A549 (cell line): ENCODE measurements at regions not wholly inside any gene's neighbourhood (a gene's known extent, or its start where the extent isn't known, plus 50 kb on each side); places are given as distances from the start of the nearest gene placed in this dataset.

Experiments
- ATAC-seq, 2 experiments: fragments of 200-7000 bp in 1 of 2; fragments of >200 bp in 1 of 2; cut with Nextera tagmentation in 1 of 2; cut with Tn5 transposase in 1 of 2; 3 replicates each; pipeline versions ENCODE4 v1.8.0 to v1.9.1; 2018 to 2020; ENCODE audit warnings: mild to moderate bottlenecking in 1 of 2, moderate library complexity in 1 of 2
- CTCF ChIA-PET: fragments of 300-600 bp; sonication (Branson Sonifier 250); formaldehyde crosslinking; extraction: SDS; loops from one replicate; lab custom pipeline; 2021; ENCODE audit warnings: antibody characterized with exemption, inconsistent platforms; lab: Yijun Ruan, JAX
- POLR2A ChIA-PET: fragments of 350-600 bp; formaldehyde crosslinking; extraction: SDS; loops from one replicate; lab custom pipeline; 2021; ENCODE audit warnings: antibody characterized with exemption, inconsistent platforms; lab: Yijun Ruan, JAX
- DNase-seq, 2 experiments: peaks; one replicate each; pipeline versions ENCODE4 v3.0.0 to v3.0.0-alpha.2; 2011 to 2016; ENCODE audit warnings: low read depth in 1 of 2, low spot score in 1 of 2
- FAIRE-seq: peaks from 2 replicates; lab custom pipeline; 2011; peaks lifted over from hg19 to GRCh38; lab: Jason Lieb, UNC
- H3K27ac ChIP-seq, 2 experiments: fragments of >200 bp; sonication (Bioruptor Twin); formaldehyde crosslinking; 3 replicates each; pipeline ENCODE4 v1.5.1; 2016 to 2017
- H3K4me1 ChIP-seq: fragments of >200 bp; sonication (Bioruptor Twin); formaldehyde crosslinking; 3 replicates; pipeline ENCODE4 v1.6.1; 2016
- H3K4me2 ChIP-seq: fragments of >200 bp; sonication (Bioruptor Twin); formaldehyde crosslinking; 3 replicates; pipeline ENCODE4 v1.6.1; 2016
- H3K4me3 ChIP-seq: fragments of >200 bp; sonication (Bioruptor Twin); formaldehyde crosslinking; 3 replicates; pipeline ENCODE4 v1.5.1; 2016
- H3K9me3 ChIP-seq: fragments of >200 bp; sonication (Bioruptor Twin); formaldehyde crosslinking; 3 replicates; pipeline ENCODE4 v1.6.1; 2016
- BHLHE40 ChIP-seq: IDR thresholded peaks from 2 replicates; pipeline ENCODE4 v1.6.1; 2012; ENCODE audit warnings: low read depth, low read length, inconsistent platforms
- CBX2 ChIP-seq: fragments of 200-600 bp; sonication (generic); IDR thresholded peaks from 2 replicates; pipeline ENCODE4 v1.6.1; 2016; ENCODE audit warnings: low read depth, mild to moderate bottlenecking, borderline replicate concordance
- CHD4 ChIP-seq: fragments of 200-600 bp; sonication (generic); IDR thresholded peaks from 2 replicates; pipeline ENCODE4 v1.6.1; 2016; ENCODE audit warnings: antibody characterized with exemption, mild to moderate bottlenecking, borderline replicate concordance
- CTCF ChIP-seq: fragments of >200 bp; sonication (Bioruptor Twin); formaldehyde crosslinking; IDR thresholded peaks from 3 replicates; pipeline ENCODE4 v1.5.1; 2016
- EHMT2 ChIP-seq: fragments of 200-600 bp; sonication (generic); IDR thresholded peaks from 2 replicates; pipeline ENCODE4 v1.6.1; 2016; ENCODE audit warnings: antibody characterized with exemption, low read depth, mild to moderate bottlenecking, moderate library complexity
- FOSL2 ChIP-seq, 2 experiments: fragments of 450-650 bp in 1 of 2; fragments of >200 bp in 1 of 2; sonication (Bioruptor Twin) in 1 of 2; formaldehyde crosslinking; IDR thresholded peaks; 2 replicates each; pipeline versions ENCODE4 v1.5.0 to v1.6.1; 2016 to 2020; ENCODE audit warnings: mild to moderate bottlenecking in 1 of 2, moderate library complexity in 1 of 2
- GATA3 ChIP-seq: IDR thresholded peaks from 2 replicates; pipeline ENCODE4 v1.6.1; 2012; ENCODE audit warnings: borderline replicate concordance
- HOXB13 ChIP-seq: fragments of 250-450 bp; sonication (Bioruptor Pico); IDR thresholded peaks from 2 replicates; pipeline ENCODE4 v1.5.0; 2020; ENCODE audit warnings: low read depth, mild to moderate bottlenecking, moderate library complexity
- HOXB5 ChIP-seq: fragments of 250-450 bp; sonication (Bioruptor Pico); IDR thresholded peaks from 2 replicates; pipeline ENCODE4 v1.5.0; 2020; ENCODE audit warnings: mild to moderate bottlenecking, moderate library complexity
- JUNB ChIP-seq: fragments of >200 bp; sonication (Bioruptor Twin); formaldehyde crosslinking; IDR thresholded peaks from 2 replicates; pipeline ENCODE4 v1.6.1; 2016
- KDM5A ChIP-seq: fragments of 200-600 bp; sonication (generic); IDR thresholded peaks from 2 replicates; pipeline ENCODE4 v1.6.1; 2016; ENCODE audit warnings: antibody characterized with exemption, mild to moderate bottlenecking
- MAFK ChIP-seq: fragments of 450-650 bp; IDR thresholded peaks from 2 replicates; pipeline ENCODE4 v1.6.1; 2014; ENCODE audit not compliant: partially characterized antibody
- MYC ChIP-seq: IDR thresholded peaks from 2 replicates; pipeline ENCODE4 v1.6.1; 2012; ENCODE audit warnings: mild to moderate bottlenecking, inconsistent platforms, low read length, improper control_type of control experiment, borderline replicate concordance
- NPAS2 ChIP-seq: fragments of 250-450 bp; sonication (Bioruptor Pico); IDR thresholded peaks from 2 replicates; pipeline ENCODE4 v1.8.0; 2022; ENCODE audit warnings: mild to moderate bottlenecking, moderate library complexity, borderline replicate concordance
- PHF8 ChIP-seq: fragments of 200-600 bp; sonication (generic); IDR thresholded peaks from 2 replicates; pipeline ENCODE4 v1.6.1; 2016; ENCODE audit warnings: low read depth, mild to moderate bottlenecking, antibody characterized with exemption, moderate library complexity, borderline replicate concordance
- POLR2AphosphoS2 ChIP-seq: conservative IDR thresholded peaks from 2 replicates; pipeline ENCODE4 v1.6.1; 2012; ENCODE audit warnings: low read length, improper control_type of control experiment, inconsistent platforms
- RAD21 ChIP-seq, 2 experiments: fragments of >200 bp in 1 of 2; sonication (Bioruptor Twin) in 1 of 2; formaldehyde crosslinking in 1 of 2; IDR thresholded peaks in 1 of 2; conservative IDR thresholded peaks in 1 of 2; 2 replicates in 1 of 2; 3 replicates in 1 of 2; pipeline ENCODE4 v1.6.1; 2012 to 2018; ENCODE audit warnings: inconsistent platforms in 1 of 2
- RFX5 ChIP-seq: fragments of 450-650 bp; IDR thresholded peaks from 2 replicates; pipeline ENCODE4 v1.7.1; 2014; ENCODE audit warnings: antibody characterized with exemption, mild to moderate bottlenecking, moderate library complexity
- ZC3H11A ChIP-seq: fragments of 450-650 bp; IDR thresholded peaks from 2 replicates; pipeline ENCODE4 v1.6.1; 2014; ENCODE audit warnings: antibody characterized with exemption, mild to moderate bottlenecking
- ZFP36 ChIP-seq: fragments of 450-650 bp; IDR thresholded peaks from 2 replicates; pipeline ENCODE4 v1.6.1; 2014; ENCODE audit warnings: borderline replicate concordance; ENCODE audit not compliant: partially characterized antibody
- WGBS: methylation state at CpG from one replicate; pipeline ENCODE4 v1.1.6; 2017; ENCODE audit errors: missing lambda C conversion rate; 5-methylcytosine and 5-hydroxymethylcytosine counted together
- TF ChIP-seq, protein P1 (sequence below): fragments of >200 bp; sonication (Bioruptor Twin); formaldehyde crosslinking; IDR thresholded peaks from 3 replicates; pipeline ENCODE4 v1.6.1; 2016

DNA sequence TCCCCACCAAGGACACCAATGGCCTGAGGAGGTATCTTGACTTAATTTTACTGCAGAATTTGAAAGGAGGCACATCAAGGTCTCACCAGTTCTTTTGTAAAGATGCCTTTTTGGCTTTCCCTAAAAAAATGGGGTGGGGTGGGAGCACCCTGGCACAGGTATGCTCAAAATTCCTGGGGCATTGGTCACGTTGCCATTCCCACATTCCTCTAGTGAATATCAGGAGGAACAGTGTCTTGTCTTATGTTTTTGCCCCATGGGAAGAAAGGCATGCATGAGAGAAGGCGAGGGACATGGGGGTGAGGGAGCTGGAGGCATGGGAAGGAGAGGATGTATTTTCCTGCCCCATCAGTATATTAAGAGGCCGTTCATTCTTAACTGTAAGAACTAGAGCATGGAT, 275.3 kb downstream of the CMPK2 start:
- no peak for FAIRE-seq
- Histone ChIP-seq H3K9me3 (no peaks in the 10 kb centered on the region; the same call in 2 of the 3 replicates), H3K4me3 (no peak overlapping the region), H3K27ac (no peak overlapping the region), H3K4me2 (no peak overlapping the region), H3K4me1 (no peaks in the 10 kb centered on the region)
- WGBS: 1% methylated on average over 3 of the region's 3 CpGs
- no peak for ATAC-seq
- TF ChIP-seq MAFK: no peak
- TF ChIP-seq NPAS2 (CRISPR knock-in tag): no peak
- TF ChIP-seq CHD4: no peak
- TF ChIP-seq ZFP36: no peak
- TF ChIP-seq PHF8: no peak
- no peak for TF ChIP-seq MYC
- no peak for TF ChIP-seq POLR2AphosphoS2
- no peak for TF ChIP-seq CTCF
- TF ChIP-seq GATA3: no peak
- no peak for TF ChIP-seq ZC3H11A
- no peak for TF ChIP-seq HOXB5 (CRISPR knock-in tag)
- TF ChIP-seq RFX5: no peak
- TF ChIP-seq FOSL2 (IDR thresholded peaks at IDR 0.05): no peak
- TF ChIP-seq FOSL2 (CRISPR knock-in tag; IDR thresholded peaks at IDR 0.05): no peak
- no peak for TF ChIP-seq HOXB13
- TF ChIP-seq, protein P1, sequence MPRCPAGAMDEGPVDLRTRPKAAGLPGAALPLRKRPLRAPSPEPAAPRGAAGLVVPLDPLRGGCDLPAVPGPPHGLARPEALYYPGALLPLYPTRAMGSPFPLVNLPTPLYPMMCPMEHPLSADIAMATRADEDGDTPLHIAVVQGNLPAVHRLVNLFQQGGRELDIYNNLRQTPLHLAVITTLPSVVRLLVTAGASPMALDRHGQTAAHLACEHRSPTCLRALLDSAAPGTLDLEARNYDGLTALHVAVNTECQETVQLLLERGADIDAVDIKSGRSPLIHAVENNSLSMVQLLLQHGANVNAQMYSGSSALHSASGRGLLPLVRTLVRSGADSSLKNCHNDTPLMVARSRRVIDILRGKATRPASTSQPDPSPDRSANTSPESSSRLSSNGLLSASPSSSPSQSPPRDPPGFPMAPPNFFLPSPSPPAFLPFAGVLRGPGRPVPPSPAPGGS: no peak
- TF ChIP-seq RAD21 (conservative IDR thresholded peaks at IDR 0.05 in 1 of 2, IDR thresholded peaks at IDR 0.05 in 1 of 2): no peak
- TF ChIP-seq EHMT2: no peak
- TF ChIP-seq CBX2: no peak
- no peak for TF ChIP-seq KDM5A
- no peak for TF ChIP-seq BHLHE40
- no peak for DNase-seq
- ChIA-PET POLR2A (no interaction called here), CTCF (no interaction called here)

DNA sequence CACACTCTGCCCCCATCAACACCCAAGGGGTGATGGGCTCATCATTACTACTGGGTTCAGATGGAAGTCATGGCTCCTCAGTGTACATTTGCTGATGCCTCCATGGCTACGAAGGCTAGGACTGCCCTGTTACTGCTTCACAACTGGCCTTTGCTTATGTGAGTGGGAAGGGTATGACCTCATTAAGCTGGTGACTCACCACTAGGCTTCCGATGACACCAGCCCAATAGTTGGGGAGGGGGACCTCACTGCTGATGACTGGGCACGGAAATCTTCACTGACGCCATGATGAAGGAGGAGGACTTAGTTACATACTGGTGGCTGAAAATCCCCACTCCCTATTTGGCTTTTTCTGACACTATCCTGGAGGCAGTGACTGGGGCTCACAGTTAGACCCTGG, 263.2 kb downstream of the CMPK2 start:
- H3K27ac ChIP-seq: no peak overlapping the region
- no peak for TF ChIP-seq RFX5
- no peaks in the 10 kb centered on the region for H3K9me3 ChIP-seq
- POLR2A ChIA-PET: no interaction called here
- DNase-seq: no peak
- CTCF ChIA-PET: no interaction called here
- FAIRE-seq: no peak
- ATAC-seq: no peak
- H3K4me2 ChIP-seq: no peak overlapping the region
- no peak overlapping the region for H3K4me3 ChIP-seq
- H3K4me1 ChIP-seq: no peaks in the 10 kb centered on the region
- WGBS: 5% methylated on average over 4 of the region's 4 CpGs

DNA sequence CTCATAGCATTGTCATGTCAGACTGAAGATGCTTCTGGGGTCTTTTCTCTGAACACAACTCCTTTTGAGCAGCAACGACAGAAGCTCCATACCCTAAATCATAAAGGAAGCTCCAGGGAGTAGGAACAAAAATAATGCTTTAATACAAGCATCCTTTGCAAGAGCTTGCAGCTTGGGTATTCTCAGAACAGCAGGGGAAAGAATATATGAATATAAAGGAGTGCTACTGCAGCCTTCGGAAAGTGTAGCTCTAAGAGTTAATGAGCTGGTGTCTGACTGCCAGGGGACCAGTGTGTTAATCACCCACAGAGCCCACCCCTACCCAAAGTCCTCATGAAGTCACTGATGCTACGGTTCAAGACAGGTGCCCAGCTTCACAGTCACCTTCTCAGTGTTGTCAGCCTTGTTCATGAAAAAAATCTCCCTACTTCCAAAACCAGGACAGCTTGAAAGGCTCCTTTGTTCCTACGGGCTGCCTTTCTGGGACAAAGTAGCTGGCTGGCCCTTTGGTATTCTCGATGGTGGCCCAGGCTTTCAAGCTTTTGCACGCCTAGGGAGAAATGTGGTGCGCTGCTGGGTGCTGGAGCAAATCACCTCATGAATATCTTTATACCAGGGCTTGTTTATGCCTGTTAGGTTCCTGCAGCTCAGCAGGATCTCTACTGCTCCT, 259.7 kb downstream of the CMPK2 start:
- DNase-seq (no peak), ATAC-seq (no peak)
- WGBS: under 1% methylated on average over 7 of the region's 7 CpGs
- Histone ChIP-seq H3K4me2 (no peak overlapping the region), H3K4me1 (no peaks in the 10 kb centered on the region)
- TF ChIP-seq JUNB (no peak), CHD4 (no peak), ZC3H11A (no peak)
- TF ChIP-seq, all 56 proteins: peak for 0
- CTCF ChIA-PET: no interaction called here
- no peak overlapping the region for H3K4me3 ChIP-seq
- H3K9me3 ChIP-seq: no peaks in the 10 kb centered on the region
- POLR2A ChIA-PET: no interaction called here
- FAIRE-seq: no peak
- no peak overlapping the region for H3K27ac ChIP-seq
